ENCODE measurements at regions not wholly inside any gene's neighbourhood (a gene's known extent, or its start where the extent isn't known, plus 50 kb on each side); places are given as distances from the start of the nearest gene placed in this dataset.

DNA sequence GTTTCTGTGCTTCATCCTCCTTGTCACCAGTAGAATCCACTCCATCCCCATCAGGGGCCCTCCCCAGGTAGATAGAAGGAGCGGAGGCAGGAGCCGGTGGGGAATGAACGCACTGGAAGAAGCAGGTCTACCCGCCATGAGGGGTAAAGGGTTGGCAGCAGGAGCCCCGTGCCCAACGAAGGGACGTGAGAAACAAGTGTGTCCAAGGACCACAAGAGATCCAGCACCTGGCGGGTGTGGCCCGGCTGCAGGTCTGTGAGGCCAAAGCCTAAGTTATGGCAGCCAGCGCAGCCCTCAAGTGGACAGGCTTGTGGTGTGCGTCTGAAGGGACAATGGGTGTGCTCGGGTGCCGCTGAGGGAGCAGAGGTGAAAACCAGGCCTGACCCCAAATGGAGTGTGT is 94.3 kb downstream of the IRX2 start:
- no peak for DNase-seq

DNA sequence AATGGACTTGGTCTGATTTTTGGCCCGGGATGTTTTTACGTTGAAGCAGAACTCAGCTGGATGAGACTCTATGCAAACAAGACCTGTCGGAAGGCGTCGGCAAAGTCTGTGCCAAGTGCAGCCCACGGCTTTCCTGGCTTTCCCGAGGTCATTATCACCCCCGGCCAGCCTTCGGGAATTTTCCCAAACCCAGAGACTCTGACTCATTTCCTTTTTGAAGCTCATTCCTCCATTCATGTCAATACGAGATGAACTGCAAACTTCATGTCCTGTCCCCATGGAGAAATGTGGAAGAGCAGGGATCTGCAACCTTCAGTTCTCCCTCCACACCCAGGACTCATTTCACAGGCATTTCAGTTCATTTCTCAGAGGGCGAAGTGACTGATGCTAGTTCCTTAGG is 95.3 kb downstream of the IRX2 start:
- no peak for DNase-seq

GRCh38 chr5:2653991-2654390 is 97.5 kb downstream of the IRX2 start:
- no peak for DNase-seq

- no peak for DNase-seq
These were observed 100.4 kb downstream of the IRX2 start for GRCh38 chr5:2651116-2651515.

DNA sequence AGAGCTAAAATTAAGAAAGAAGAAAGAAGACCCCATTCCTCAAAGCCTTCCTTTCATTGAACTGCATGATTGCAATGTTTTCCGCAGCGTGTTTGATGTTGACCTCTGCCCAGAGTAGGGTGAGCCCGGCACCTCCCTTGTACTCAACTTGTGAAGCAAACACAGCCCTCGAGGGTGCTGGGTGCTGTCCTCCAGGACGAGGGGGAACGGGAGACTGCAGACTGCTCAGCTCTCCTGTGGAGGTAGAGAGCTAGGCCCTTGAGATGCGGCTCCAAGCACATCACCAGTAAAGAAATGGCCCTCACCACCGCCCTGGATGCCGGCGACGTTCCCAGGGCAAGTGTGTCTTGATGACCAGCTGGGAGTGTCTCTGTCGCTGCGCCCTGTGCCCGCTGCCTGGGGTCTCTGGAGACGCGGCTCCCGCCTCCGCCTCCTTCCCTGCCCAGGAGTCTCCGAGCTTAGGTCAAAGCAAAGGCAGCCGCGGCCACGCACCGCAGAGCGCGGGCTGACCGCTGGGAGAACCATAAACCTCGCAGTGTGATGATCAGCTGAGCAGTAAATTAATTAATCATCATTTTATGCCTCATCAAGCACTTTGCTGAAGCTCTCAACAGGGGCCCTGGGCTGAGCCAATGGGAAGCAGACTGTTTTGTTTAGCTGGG is 108.7 kb downstream of the IRX2 start:
- DNase-seq = no peak

GRCh38 chr5:2640717-2641116 is 110.8 kb downstream of the IRX2 start:
- DNase-seq = no peak

GRCh38 chr5:2639425-2639824 is 112.1 kb downstream of the IRX2 start:
- DNase-seq = no peak

DNA sequence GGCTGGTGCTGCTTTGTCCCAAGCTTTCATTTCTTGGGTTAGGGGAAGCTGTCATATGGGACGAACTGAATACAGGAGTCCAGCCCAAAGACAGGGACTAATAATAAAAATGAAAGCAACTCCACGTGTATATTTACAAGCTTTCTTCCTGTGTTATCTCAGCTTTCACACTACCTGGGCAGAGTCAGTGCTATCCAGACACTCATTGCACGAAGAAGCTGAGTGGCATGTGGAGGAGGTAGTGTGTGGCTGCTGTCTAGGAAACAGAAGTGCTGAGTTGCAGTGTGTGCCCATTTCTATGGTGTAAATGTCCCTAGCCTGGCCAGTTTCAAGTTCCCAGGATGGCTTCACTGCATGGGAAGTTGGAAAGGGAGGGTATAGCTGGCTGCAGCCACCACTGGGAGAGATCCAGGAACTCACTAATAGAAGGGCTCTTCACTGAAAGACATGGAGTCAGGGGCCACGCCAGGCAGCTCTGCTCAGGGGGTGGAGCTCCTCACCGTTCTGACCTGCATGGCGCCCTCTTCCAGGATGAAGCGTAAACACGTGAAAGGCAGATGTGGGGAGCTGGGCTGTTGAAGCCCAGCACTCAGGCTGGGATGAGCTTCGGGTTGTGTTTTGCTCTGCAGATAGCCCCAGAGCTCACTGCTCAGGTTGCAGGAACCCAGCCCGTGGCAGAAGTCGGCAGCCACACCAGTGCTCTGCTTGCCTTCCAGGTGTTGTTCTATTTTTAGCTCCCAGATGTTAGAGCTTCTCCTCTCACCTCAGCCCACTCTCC is 116.9 kb downstream of the IRX2 start:
- no peak for DNase-seq

DNA sequence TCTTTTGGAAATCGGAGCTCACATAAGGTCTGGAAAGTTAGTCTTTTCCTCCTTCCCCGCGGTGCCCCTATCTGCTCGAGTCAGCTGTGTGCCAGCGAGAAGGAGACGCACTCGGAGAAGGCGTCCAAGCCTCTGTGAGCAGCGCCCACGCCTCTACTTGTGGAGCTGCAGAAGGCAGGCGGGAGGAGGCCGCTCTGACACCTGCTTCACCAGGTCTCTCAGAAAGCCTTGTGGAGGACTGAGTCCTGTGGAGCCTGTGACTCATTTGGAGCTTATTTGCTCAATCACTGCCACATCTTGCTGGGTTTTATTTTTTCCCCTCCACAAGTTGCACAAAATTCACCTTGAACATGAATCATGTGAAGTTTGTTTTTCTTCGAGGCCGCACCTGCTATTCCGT is 117.5 kb downstream of the IRX2 start:
- no peak for DNase-seq

DNA sequence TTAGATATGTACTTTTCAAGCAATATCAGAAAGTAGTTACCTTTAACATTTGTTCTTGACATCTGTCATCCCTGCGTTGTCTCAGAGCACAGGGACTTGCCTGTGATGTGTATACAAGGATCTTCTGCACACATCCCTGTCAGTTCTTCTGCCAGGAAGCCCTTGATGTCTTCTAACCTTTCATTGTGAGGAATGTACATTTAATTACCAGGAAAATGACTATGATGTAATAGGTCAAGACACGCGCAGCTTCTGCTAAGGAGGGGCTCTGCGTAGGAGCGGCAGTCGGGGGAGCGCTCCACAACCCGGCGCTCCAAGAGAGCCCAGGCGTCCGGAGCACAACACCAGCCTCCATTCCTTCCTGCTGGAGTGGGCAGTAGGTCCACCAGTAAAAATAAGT is 119.7 kb downstream of the IRX2 start:
- DNase-seq = no peak

GRCh38 chr5:2629045-2629444 is 122.4 kb downstream of the IRX2 start:
- no peak for DNase-seq

- no peak for DNase-seq
These were observed 123.6 kb downstream of the IRX2 start for GRCh38 chr5:2627867-2628266.

DNA sequence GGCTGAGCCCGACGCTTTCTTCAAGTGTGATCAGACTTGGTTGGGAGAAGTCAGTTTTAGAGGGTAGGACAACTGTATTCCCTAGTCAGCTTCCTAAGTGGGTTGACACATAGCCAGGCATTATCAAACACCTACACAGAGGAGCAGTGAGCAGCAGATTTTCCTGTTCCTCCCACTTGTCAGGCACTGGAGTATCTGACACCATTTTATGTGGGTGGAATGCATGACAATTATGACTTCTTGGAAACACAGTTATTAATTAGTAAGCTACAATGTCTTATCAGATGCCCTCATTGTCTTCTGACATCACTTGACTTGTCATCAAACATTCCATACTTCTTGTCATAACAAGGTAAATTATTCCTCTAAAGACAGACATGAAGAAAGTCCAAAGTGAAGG is 124.9 kb downstream of the IRX2 start:
- no peak for DNase-seq

DNA sequence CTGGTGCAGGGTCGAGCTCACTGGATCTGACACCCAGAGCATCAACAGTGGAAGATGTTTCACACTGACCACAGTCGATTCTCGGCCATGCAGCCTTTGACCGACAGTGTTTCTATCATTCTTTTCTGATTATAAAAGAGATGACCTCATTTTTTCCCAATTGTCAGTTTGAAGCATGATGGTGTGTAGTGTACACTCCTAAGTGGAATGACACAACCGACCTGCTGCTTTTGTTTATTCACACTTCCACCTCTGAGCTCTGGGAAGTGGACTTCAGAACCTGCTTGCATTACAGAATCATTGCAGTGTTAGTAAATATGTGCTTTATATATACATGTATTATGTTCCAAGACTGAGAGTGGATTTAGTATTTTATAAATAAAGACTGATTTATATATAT is 128.6 kb downstream of the IRX2 start:
- no peak for DNase-seq

- DNase-seq = no peak
These were observed 129.8 kb downstream of the IRX2 start for GRCh38 chr5:2621631-2622030.

- no peak for DNase-seq
These were observed 132.3 kb downstream of the IRX2 start for GRCh38 chr5:2619216-2619615.

DNA sequence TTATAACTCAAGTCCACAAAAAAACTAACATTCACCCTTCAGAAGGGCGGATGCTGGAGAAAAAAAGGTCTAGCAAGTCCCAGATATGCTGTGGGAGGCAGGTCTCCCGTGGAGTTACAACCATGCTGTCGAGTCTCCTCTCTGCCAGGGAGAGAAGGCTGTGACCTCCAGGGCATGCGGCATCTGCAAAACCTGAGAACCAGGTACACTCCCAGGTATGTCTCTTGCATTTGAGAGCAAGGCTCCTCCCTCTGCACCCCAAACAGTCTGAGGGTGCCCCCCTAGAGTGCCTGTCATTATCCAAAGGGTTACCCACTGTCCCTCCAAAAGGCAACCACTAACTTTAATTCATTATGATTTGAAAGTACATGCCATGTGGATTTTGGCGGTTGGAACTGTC is 134.0 kb downstream of the IRX2 start:
- no peak for DNase-seq

- DNase-seq = no peak
These were observed 135.6 kb downstream of the IRX2 start for GRCh38 chr5:2615917-2616316.

DNA sequence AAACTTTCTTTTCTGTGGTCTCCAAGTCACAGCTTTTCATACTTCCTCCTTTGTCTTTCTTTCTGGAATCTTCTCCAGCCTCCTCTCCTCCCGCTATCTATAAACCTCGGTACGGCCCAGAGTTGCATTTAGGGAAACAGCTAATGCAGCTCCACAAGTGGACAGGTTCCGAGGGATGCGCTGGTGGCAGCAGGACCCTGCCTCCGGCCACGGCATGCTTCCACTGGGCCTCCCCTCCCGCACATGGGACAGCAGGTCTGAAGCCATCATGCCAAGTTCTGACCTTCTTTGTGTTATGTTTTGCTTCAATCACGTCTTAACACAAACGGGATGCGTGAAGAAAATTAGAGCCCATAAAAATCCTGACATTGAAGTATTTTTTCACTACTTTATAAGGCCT is 136.9 kb downstream of the IRX2 start:
- DNase-seq = no peak

GRCh38 chr5:2611659-2612058 is 139.8 kb downstream of the IRX2 start:
- DNase-seq = no peak

DNA sequence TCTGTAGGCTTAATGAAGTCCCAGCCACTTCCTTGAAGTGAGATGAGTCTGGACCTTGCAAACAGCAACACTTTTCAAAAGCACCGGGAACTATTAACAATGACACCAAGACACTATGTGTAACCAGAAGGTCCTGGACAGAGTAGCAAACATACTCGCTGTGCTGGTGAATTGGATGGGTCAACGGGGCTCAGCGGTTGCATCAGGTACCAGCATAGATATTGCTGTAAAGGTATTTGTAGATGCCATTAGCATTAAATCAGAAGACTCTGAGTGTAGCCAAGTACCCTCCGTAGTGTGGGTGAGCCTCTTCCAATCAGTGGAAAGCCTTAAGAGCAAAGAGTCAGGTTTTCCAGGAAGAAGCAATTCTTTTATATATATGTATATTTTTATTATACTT is 140.5 kb downstream of the IRX2 start:
- DNase-seq = no peak

- no peak for DNase-seq
These were observed 143.1 kb downstream of the IRX2 start for GRCh38 chr5:2608391-2608790.

- no peak for DNase-seq
These were observed 143.9 kb downstream of the IRX2 start for GRCh38 chr5:2607598-2607997.

DNA sequence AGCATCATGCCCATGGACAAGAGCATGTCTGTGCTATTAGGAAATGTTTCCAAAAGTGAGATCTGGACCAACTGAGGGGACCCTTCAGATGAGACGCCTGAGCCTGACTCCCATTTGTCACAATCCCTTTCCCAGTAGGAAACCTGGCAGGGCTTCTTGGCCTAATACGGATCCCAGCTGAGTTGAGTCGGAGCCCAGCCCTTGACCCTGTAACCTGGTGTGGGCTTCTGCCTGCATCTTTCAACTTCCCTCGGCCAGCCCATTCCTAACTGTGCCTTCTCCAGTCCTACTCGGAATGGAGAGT is 148.3 kb downstream of the IRX2 start:
- no peak for DNase-seq
